ENCODE measurements at regions not wholly inside any gene's neighbourhood (a gene's known extent, or its start where the extent isn't known, plus 50 kb on each side); places are given as distances from the start of the nearest gene placed in this dataset.

- no peaks in the 10 kb centered on the region for H3K27me3 Mint-ChIP-seq (ENCODE audit: low read depth)
- H3K4me3 Mint-ChIP-seq (ENCODE audit: unreplicated experiment) = no peak overlapping the region
- peaks cover 2% of the 10 kb centered on the region for H3K36me3 Mint-ChIP-seq (ENCODE audit: low read depth)
- H3K27ac Mint-ChIP-seq (ENCODE audit: unreplicated experiment) = no peak overlapping the region
- H3K4me1 Mint-ChIP-seq (ENCODE audit: low read depth) = no peaks in the 10 kb centered on the region
- TF ChIP-seq CTCF (IDR thresholded peaks at IDR 0.05) = no peak
- no peak for DNase-seq (ENCODE audit: low spot score)
- H3K9me3 Mint-ChIP-seq (ENCODE audit: low read depth) = peaks cover 17% of the 10 kb centered on the region
Measured at GRCh38 chr1:56309065-56309464, 270.3 kb downstream of the PLPP3 start.

- no peak overlapping the region for H3K27ac Mint-ChIP-seq (ENCODE audit: unreplicated experiment)
- no peak for DNase-seq (ENCODE audit: low spot score)
- no peaks in the 10 kb centered on the region for H3K36me3 Mint-ChIP-seq (ENCODE audit: low read depth)
- no peak overlapping the region for H3K4me3 Mint-ChIP-seq (ENCODE audit: unreplicated experiment)
- peaks cover 12% of the 10 kb centered on the region for H3K9me3 Mint-ChIP-seq (ENCODE audit: low read depth)
- H3K4me1 Mint-ChIP-seq (ENCODE audit: low read depth) = no peaks in the 10 kb centered on the region
- H3K27me3 Mint-ChIP-seq (ENCODE audit: low read depth) = no peaks in the 10 kb centered on the region
- TF ChIP-seq CTCF (IDR thresholded peaks at IDR 0.05) = no peak
Measured at GRCh38 chr1:56304975-56305374, 274.4 kb downstream of the PLPP3 start.

- no peaks in the 10 kb centered on the region for H3K36me3 Mint-ChIP-seq (ENCODE audit: low read depth)
- H3K9me3 Mint-ChIP-seq (ENCODE audit: low read depth) = peaks cover 11% of the 10 kb centered on the region
- no peaks in the 10 kb centered on the region for H3K27me3 Mint-ChIP-seq (ENCODE audit: low read depth)
- TF ChIP-seq CTCF (IDR thresholded peaks at IDR 0.05) = no peak
- H3K27ac Mint-ChIP-seq (ENCODE audit: unreplicated experiment) = no peak overlapping the region
- H3K4me3 Mint-ChIP-seq (ENCODE audit: unreplicated experiment) = no peak overlapping the region
- DNase-seq (ENCODE audit: low spot score) = no peak
- peaks cover 6% of the 10 kb centered on the region for H3K4me1 Mint-ChIP-seq (ENCODE audit: low read depth)
Measured at GRCh38 chr1:56303805-56304204, 275.6 kb downstream of the PLPP3 start.

GRCh38 chr1:56302878-56303277 lies 276.5 kb downstream of the PLPP3 start:
- Mint-ChIP-seq H3K4me3 (ENCODE audit: unreplicated experiment) (no peak overlapping the region), H3K27me3 (ENCODE audit: low read depth) (no peaks in the 10 kb centered on the region), H3K4me1 (ENCODE audit: low read depth) (peaks cover 12% of the 10 kb centered on the region), H3K36me3 (ENCODE audit: low read depth) (no peaks in the 10 kb centered on the region), H3K9me3 (ENCODE audit: low read depth) (peaks cover 4% of the 10 kb centered on the region), H3K27ac (ENCODE audit: unreplicated experiment) (no peak overlapping the region)
- DNase-seq (ENCODE audit: low spot score) = no peak
- TF ChIP-seq CTCF (IDR thresholded peaks at IDR 0.05) = no peak

- H3K4me3 Mint-ChIP-seq (ENCODE audit: unreplicated experiment) = no peak overlapping the region
- no peaks in the 10 kb centered on the region for H3K27me3 Mint-ChIP-seq (ENCODE audit: low read depth)
- TF ChIP-seq CTCF (IDR thresholded peaks at IDR 0.05) = no peak
- H3K9me3 Mint-ChIP-seq (ENCODE audit: low read depth) = no peaks in the 10 kb centered on the region
- DNase-seq (ENCODE audit: low spot score) = no peak
- no peaks in the 10 kb centered on the region for H3K36me3 Mint-ChIP-seq (ENCODE audit: low read depth)
- H3K4me1 Mint-ChIP-seq (ENCODE audit: low read depth) = peaks cover 23% of the 10 kb centered on the region
- no peak overlapping the region for H3K27ac Mint-ChIP-seq (ENCODE audit: unreplicated experiment)
Measured at GRCh38 chr1:56301791-56302190, 277.6 kb downstream of the PLPP3 start.

All from chondrocyte (in vitro differentiated cells).